ENCODE measurements at regions not wholly inside any gene's neighbourhood (a gene's known extent, or its start where the extent isn't known, plus 50 kb on each side); places are given as distances from the start of the nearest gene placed in this dataset.
"Not testable (repeated sequence)": the region's sequence is repeated elsewhere in the genome, so short reads cannot be mapped to it uniquely, and the experiment has no call there.

DNA sequence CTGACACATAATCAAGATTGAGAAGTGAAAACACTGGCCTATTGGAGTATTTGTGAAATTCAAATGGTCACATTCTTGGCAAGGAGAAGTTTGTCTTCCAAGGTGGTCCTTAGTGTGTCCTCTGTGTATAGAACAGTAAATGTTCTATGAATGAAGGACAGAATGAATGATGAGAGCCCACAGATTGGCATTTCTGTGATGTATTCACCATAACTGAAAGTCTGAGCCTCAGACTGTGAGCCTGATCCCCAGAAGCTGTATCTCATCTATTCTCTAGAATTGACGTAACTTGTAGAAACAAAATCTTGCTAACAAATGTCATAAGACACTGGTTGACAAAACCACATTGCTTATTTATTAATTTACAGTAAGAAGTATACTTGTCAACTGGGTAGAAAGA is 111.5 kb upstream of the ETV3 start:
- no peak for DNase-seq

DNA sequence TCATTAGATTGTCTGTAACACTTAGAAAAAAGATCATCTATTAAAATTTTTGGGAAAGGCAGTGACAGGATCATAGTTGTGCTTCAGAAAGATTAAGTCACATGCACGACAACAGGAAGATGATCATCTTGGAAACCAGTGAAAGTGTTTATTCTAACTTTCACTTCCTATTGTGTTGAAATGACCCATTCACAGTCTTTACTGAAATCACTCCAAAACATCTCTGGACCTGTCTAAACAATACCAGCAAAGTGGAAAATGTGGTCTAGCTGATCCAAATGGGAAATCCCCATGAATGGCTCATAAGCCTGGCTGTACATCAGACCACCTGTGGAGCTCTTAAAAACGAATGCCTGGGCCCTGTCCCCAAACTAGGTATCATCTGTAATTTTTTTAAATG is 111.1 kb upstream of the ETV3 start:
- no peak for DNase-seq

DNA sequence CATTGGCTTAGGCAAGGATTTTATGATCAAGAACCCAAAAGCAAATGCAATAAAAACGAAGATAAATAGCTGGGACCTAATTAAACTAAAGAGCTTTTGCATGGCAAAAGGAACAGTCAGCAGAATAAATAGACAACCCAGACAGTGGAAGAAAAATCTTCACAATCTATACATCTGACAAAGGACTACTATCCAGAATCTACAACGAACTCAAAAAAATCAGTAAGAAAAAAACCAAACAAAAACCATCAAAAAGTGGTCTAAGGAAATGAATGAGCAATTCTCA is 109.5 kb upstream of the ETV3 start:
- DNase-seq = not testable (repeated sequence)

GRCh38 chr1:157247005-157247763 is 109.0 kb upstream of the ETV3 start:
- no peak for DNase-seq

DNA sequence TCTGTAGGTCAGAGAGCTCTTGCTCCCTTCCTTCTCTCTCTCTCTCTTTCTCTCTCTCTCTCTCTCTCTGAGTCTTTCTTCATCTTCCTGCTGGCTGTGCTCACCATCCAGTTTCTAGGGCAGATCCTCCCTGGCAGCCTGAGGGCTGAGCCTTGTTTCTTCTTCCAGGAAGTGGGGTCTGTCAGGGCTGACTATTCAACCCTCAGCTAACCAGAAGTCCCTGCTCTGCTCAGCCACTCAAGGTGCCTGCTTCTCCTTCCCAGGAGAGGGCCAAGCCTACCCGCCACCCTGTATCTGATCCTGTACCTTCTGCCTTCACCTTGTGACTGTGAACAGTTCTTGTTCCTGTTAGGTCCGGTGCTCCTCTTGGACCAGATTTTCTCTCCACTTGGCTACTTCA is 107.6 kb upstream of the ETV3 start:
- no peak for DNase-seq

DNA sequence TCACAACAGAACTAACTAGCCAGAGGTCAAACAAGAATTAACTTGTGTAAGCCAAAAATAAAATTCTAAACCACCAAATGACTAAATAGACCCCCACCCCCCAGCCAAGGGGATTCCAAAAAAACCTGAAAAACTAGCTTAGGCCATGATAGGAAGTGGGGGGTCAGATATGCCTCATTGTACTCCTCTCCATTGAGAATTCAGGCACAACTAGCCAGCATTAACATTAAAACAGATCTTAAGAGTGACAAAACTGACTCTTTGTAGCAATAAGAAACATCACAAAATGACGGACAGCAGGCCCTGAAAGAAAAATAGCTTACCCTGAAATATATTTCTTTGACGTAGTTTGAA is 103.0 kb upstream of the ETV3 start:
- DNase-seq = no peak

GRCh38 chr1:157240495-157241184 is 102.4 kb upstream of the ETV3 start:
- no peak for DNase-seq

GRCh38 chr1:157239936-157240335 is 101.7 kb upstream of the ETV3 start:
- DNase-seq = no peak

DNA sequence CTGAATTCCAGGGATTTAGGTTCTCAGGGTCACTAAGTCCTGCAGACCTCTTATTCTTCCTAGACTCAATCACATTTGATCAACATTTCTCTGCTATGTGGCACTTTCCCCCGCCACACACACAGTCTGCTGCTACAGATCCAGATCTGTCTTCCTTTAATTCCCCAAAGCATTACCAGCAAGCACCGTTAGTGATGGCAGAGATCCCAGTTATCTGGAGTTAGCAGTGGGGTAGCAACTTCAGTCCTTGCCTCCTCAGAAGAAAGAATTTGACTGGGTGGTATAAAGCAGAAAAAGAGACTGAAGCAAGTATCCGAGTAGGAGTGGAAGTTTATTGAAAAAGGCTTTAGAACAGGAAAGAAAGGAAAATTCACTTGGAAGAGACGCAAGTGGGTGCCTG is 100.4 kb upstream of the ETV3 start:
- no peak for DNase-seq

DNA sequence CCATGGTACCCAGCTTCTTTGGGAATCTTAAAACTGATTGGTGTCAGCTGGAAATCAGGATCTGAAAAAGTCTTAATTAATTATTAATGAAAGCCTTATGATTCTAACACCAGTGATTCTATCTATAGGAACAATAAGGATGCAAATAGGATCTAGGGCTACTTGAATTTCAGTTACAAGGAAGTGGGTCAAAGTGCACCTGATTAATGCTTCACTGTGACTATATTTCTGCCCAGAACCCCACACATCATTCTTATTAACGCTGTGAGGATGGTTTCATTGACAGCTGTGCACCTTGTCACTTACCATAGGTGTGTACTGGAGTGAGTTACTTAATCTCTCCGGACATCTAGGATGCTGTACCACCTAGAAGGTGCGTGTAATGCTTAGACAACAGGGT is 99.8 kb upstream of the ETV3 start:
- DNase-seq = no peak

DNA sequence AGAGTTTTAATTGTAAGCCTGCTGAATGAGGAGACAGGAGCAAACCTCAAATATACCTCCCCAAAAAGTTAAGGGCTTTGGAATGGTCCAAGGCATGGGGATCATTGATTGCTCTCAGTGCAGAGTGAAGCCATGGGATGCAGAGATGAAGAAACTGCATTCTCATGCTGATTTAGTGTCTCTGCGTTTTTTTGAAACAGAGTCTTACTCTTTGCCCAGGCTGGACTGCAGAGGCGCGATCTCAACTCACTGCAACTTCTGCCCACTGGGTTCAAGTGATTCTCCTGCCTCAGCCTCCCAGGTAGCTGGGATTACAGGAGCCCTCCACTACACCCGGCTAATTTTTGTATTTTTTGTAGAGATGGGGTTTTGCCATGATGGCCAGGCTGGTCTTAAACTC is 99.3 kb upstream of the ETV3 start:
- no peak for DNase-seq

DNA sequence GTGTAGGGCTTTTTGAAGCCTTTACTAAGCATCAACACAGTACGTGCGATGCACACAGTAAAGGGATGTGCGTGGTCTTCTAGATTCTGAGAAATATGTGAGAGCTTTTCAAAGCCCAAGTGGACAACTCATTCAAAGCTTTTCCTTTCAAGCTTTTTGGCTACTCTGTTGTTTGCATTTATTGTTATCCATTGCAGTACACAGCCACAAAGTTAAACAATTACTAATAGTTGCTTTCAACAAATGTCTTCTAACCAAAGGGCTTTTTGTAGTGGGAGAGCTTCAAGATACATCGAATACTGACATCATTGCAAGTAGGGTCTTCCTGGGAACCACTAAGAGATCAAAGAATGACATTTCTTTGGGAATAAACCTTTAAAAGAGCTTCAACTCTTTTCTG is 97.9 kb upstream of the ETV3 start:
- no peak for DNase-seq

- DNase-seq = no peak
These were observed 97.1 kb upstream of the ETV3 start for GRCh38 chr1:157235307-157235706.

- no peak for DNase-seq
These were observed 96.6 kb upstream of the ETV3 start for GRCh38 chr1:157234705-157235273.

DNA sequence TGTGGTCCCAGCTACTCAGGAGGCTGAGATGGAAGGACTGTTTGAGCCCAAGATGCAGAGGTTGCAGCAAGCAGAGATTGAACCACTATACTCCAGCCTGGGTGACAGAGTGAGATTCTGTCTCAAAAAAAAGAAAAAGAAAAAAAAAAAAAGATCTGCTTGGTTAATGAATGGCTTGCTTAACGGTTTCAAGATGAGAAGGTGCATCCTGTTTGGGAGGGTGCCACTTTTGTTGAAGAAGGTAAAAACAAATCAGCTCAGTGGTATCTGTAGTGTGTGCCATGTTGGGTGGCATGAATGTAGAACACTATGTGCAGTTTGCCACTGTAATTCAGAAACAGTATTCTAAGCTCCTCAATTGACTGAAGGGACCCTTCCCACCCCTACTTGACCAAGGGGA is 94.9 kb upstream of the ETV3 start:
- DNase-seq = no peak

GRCh38 chr1:157231846-157232525 is 93.8 kb upstream of the ETV3 start:
- no peak for DNase-seq

GRCh38 chr1:157230500-157230899 is 92.3 kb upstream of the ETV3 start:
- no peak for DNase-seq

GRCh38 chr1:157227700-157228099 is 89.5 kb upstream of the ETV3 start:
- no peak for DNase-seq

GRCh38 chr1:157226739-157227138 is 88.5 kb upstream of the ETV3 start:
- DNase-seq = no peak

DNA sequence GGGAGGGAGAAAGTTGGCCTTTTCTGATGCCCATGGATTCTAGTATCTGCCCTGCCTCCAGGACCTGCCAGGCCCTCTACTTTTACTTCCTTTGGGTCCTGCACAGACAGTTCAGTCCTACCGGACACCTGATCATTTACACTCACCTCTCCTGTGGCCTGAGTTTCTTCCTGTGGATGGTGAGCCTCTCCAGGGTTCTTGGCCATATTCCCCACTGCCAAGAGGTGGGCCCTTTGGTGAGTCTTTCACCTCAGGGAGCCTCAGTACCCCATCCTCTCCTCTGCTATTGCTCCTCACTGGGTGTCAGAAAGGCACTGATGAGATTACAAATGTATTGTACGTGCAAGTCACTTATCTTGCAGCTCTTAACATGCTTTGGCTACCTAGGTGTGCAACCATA is 81.4 kb upstream of the ETV3 start:
- DNase-seq = no peak

DNA sequence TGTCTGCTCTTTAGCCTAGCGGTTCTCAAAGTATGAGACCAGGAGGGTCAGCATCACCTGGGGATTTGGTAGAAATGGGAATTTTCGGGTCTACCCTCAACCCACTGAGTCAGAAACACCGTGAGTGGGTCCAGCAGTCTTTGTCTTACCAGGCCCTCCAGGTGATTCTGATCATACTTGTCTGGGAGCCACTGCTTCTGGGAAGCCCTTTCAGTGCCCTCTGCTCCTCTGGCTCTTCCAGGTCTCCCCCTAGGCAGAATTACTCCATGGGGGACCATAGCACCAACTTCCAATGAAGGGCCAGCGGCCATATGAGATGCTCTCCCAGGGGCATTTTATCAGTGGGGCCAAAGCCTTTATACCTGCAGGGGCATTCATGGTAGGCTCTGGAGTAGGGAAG is 81.0 kb upstream of the ETV3 start:
- no peak for DNase-seq

GRCh38 chr1:157218671-157219070 is 80.5 kb upstream of the ETV3 start:
- DNase-seq = no peak

DNA sequence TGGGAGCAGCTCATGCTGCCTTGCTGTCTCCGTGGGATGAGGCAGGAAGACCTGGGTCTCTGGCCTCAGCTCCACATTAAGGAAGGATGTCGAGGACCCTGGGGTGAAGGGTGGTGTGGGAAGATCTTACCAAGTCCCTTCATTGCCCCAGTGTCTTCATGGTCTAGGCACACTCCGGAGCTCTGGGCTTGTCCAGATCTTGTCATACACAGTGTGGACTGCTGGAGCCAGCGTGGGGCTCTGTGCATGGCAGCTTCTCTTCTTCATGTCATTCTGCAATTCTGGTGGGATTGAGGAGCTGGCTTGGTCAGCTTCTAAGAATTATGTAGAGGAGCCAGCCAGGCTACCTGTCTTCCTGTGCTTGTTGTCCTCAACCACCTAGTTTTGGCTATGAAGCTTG is 79.3 kb upstream of the ETV3 start:
- no peak for DNase-seq

- no peak for DNase-seq
These were observed 75.6 kb upstream of the ETV3 start for GRCh38 chr1:157213836-157214235.

All from Kasumi-1 (cell line).